PC-9 (cell line): ENCODE measurements at regions not wholly inside any gene's neighbourhood (a gene's known extent, or its start where the extent isn't known, plus 50 kb on each side); places are given as distances from the start of the nearest gene placed in this dataset.

ENCODE experiments used
- BruUV-seq: library from RNA; stranded (reverse); fragments of 400-500 nt; replicated peaks from 2 replicates; lab custom pipeline; 2021; lab: Mats Ljungman, UMichigan
- CTCF ChIA-PET: fragments of 300-600 bp; sonication (Branson Sonifier 250); formaldehyde crosslinking; loops from one replicate; lab custom pipeline; 2022; ENCODE audit warnings: antibody characterized with exemption; lab: Charles Lee
- POLR2A ChIA-PET: fragments of 300-600 bp; sonication (Branson Sonifier 250); formaldehyde crosslinking; loops from one replicate; lab custom pipeline; 2022; ENCODE audit warnings: antibody characterized with exemption; ENCODE audit not compliant: unreplicated experiment; lab: Charles Lee
- DNase-seq, 2 experiments: peaks; one replicate each; pipeline versions ENCODE4 v3.0.0 to v3.0.0-alpha.2; 2015 to 2022; ENCODE audit warnings: mixed read lengths in 1 of 2
- H2AFZ ChIP-seq: fragments of 200-600 bp; sonication (generic); 2 replicates; pipeline ENCODE4 v1.8.1; 2017; ENCODE audit warnings: antibody characterized with exemption
- H3F3A ChIP-seq: fragments of 200-600 bp; sonication (generic); 2 replicates; pipeline ENCODE4 v1.8.1; 2017; ENCODE audit warnings: antibody characterized with exemption, mild to moderate bottlenecking, low read depth; ENCODE audit not compliant: insufficient read depth
- H3K27ac ChIP-seq: fragments of 200-600 bp; sonication (generic); 2 replicates; pipeline ENCODE4 v1.6.1; 2016; ENCODE audit warnings: mixed run types
- H3K27me3 ChIP-seq: fragments of 200-600 bp; sonication (generic); 2 replicates; pipeline ENCODE4 v1.6.1; 2016; ENCODE audit warnings: low read depth, mixed run types; ENCODE audit not compliant: insufficient read depth
- H3K36me3 ChIP-seq: fragments of 200-600 bp; sonication (generic); 2 replicates; pipeline ENCODE4 v1.6.1; 2016; ENCODE audit warnings: low read depth, mixed run types
- H3K4me1 ChIP-seq: fragments of 200-600 bp; sonication (generic); replicated peaks from 2 replicates; pipeline ENCODE4 v1.6.1; 2016; ENCODE audit warnings: mixed run types; ENCODE audit not compliant: insufficient read depth
- H3K4me2 ChIP-seq: fragments of 200-600 bp; sonication (generic); 2 replicates; pipeline ENCODE4 v1.6.1; 2017; ENCODE audit warnings: mixed run types
- H3K4me3 ChIP-seq: fragments of 200-600 bp; sonication (generic); 2 replicates; pipeline ENCODE4 v1.6.1; 2016; ENCODE audit warnings: mixed run types
- H3K79me2 ChIP-seq: fragments of 200-600 bp; sonication (generic); 2 replicates; pipeline ENCODE4 v1.6.1; 2017; ENCODE audit warnings: low read depth, mixed run types
- H3K9me2 ChIP-seq: fragments of 200-600 bp; sonication (generic); 2 replicates; pipeline ENCODE4 v1.8.1; 2017; ENCODE audit warnings: mild to moderate bottlenecking; ENCODE audit not compliant: insufficient read depth
- H3K9me3 ChIP-seq: fragments of 200-600 bp; sonication (generic); 2 replicates; pipeline ENCODE4 v1.8.1; 2016; ENCODE audit warnings: low read depth; ENCODE audit not compliant: insufficient read depth
- H4K20me1 ChIP-seq: fragments of 200-600 bp; sonication (generic); 2 replicates; pipeline ENCODE4 v1.8.1; 2017; ENCODE audit not compliant: insufficient read depth
- EZH2 ChIP-seq: fragments of 200-600 bp; sonication (generic); IDR thresholded peaks from 2 replicates; pipeline ENCODE4 v1.8.0; 2017; ENCODE audit warnings: antibody characterized with exemption, low read depth
- intact Hi-C: fragments of 100-400 bp; cut with micrococcal nuclease; formaldehyde crosslinking; loops from one replicate; pipeline ENCODE4 v1.10.0; 2022; ENCODE audit not compliant: unreplicated experiment
- TF ChIP-seq, protein P1 (sequence below): fragments of 200-600 bp; sonication (generic); conservative IDR thresholded peaks from 2 replicates; pipeline ENCODE4 v1.6.1; 2017; ENCODE audit warnings: mixed run types, antibody characterized with exemption, mild to moderate bottlenecking, moderate library complexity

DNA sequence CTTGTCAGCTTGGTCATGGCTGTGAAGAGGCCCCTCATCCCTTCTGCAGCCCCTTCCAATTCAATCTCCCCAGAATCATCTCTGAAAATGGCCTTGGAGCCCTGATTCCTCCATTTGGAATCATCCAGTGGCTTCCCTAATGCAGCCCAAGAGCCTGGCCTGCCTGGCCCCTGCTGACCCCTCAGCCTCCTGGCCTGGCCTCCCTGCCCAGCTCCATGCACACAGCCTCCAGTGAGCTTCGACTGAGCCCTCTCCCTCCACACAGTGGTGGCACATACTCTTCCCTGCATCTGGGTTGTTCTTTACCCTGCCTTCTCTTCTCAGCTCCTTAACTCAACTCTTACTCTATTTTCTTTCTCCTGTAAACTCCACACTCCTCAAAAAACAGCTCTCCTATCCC, 120.9 kb downstream of the ANKRD60 start:
- Histone ChIP-seq H4K20me1 (no peaks in the 10 kb centered on the region), H3K27me3 (no peaks in the 10 kb centered on the region), H3F3A (peaks cover 39% of the 10 kb centered on the region), H3K36me3 (no peaks in the 10 kb centered on the region), H3K79me2 (no peaks in the 10 kb centered on the region), H2AFZ (no peak overlapping the region), H3K9me2 (no peaks in the 10 kb centered on the region), H3K4me1 (peaks cover 55% of the 10 kb centered on the region), H3K27ac (no peak overlapping the region), H3K9me3 (peaks cover 10% of the 10 kb centered on the region), H3K4me3 (no peak overlapping the region), H3K4me2 (no peak overlapping the region)
- TF ChIP-seq EZH2, result no peak
- TF ChIP-seq, protein P1, sequence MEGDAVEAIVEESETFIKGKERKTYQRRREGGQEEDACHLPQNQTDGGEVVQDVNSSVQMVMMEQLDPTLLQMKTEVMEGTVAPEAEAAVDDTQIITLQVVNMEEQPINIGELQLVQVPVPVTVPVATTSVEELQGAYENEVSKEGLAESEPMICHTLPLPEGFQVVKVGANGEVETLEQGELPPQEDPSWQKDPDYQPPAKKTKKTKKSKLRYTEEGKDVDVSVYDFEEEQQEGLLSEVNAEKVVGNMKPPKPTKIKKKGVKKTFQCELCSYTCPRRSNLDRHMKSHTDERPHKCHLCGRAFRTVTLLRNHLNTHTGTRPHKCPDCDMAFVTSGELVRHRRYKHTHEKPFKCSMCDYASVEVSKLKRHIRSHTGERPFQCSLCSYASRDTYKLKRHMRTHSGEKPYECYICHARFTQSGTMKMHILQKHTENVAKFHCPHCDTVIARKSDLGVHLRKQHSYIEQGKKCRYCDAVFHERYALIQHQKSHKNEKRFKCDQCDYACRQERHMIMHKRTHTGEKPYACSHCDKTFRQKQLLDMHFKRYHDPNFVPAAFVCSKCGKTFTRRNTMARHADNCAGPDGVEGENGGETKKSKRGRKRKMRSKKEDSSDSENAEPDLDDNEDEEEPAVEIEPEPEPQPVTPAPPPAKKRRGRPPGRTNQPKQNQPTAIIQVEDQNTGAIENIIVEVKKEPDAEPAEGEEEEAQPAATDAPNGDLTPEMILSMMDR, result no peak
- BruUV-seq, result no TSS peak
- intact Hi-C loops, result no loop called here
- no peak for DNase-seq
- ChIA-PET POLR2A (interaction anchor here (0.6 kb wide), 2 partner anchors 33 to 400 kb away, joined by 3 to 8 read pairs; no protein-coding TSS in a partner anchor), CTCF (no interaction called here)

DNA sequence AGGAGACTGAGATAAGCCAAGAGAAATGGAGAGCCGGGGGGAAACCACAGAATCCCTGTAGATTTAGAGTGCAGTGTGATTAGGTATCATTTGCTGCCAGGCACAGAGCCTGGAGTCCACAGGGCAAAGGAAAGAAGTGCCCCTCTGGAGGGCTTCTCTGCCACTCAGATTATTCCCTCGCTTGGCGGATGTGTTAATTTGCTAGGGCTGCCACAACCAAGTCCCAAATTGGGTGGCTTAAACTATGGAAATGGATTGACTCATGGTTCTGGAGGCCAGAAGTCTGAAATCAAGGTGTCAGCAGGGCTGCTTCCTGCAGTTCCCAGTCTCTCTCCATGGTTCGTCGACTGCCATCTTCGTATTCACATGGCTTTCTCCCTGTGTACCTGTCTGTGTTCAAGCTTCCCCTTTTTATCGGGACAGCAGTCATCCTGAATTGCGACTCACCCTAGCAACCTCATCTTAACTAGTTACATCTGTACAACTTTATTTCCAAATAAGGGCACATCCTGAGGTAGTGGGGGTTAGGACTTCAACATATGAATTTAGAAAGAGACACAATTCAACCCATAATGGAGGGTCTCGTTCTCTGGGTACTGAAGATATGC, 122.2 kb downstream of the ANKRD60 start:
- Histone ChIP-seq H3K4me2 (no peak overlapping the region), H3K79me2 (no peaks in the 10 kb centered on the region), H3K9me2 (no peaks in the 10 kb centered on the region), H3K36me3 (no peaks in the 10 kb centered on the region), H3K9me3 (peaks cover 10% of the 10 kb centered on the region), H3K4me1 (peaks cover 51% of the 10 kb centered on the region), H3K4me3 (no peak overlapping the region), H3F3A (peaks cover 36% of the 10 kb centered on the region), H4K20me1 (no peaks in the 10 kb centered on the region), H3K27ac (no peak overlapping the region), H2AFZ (no peak overlapping the region), H3K27me3 (no peaks in the 10 kb centered on the region)
- POLR2A ChIA-PET, result no interaction called here
- CTCF ChIA-PET, result no interaction called here
- no peak for TF ChIP-seq EZH2
- TF ChIP-seq, protein P1, result no peak
- no peak for DNase-seq
- intact Hi-C loops, result no loop called here
- BruUV-seq, result no TSS peak

DNA sequence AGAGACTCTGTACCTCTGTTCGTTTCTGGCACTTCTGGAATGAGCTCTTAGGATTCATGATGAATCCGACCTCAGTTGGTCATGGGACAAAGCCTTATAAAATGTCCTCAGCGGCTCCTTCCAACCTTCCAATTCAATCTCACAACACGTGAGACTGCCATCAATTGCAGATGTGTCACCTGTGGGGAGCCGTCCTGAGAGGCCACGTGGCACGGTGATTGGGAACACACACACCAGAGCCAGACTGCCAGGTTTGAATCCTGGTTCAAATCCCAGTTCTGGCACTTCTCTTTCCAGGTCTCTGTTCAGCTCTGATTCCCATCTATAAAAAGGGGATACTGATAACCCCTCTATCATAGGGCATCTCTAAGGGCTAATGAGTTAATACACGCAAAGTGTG, 124.5 kb downstream of the ANKRD60 start:
- BruUV-seq, result no TSS peak
- POLR2A ChIA-PET, result interaction anchor here (0.6 to 0.7 kb wide), 2 partner anchors 398 to 406 kb away, joined by 5 read pairs; no protein-coding TSS in a partner anchor
- CTCF ChIA-PET, result no interaction called here
- Histone ChIP-seq H3K9me2 (no peaks in the 10 kb centered on the region), H3K27me3 (no peaks in the 10 kb centered on the region), H2AFZ (no peak overlapping the region), H3K4me2 (no peak overlapping the region), H3K27ac (no peak overlapping the region), H3K4me1 (peaks cover 30% of the 10 kb centered on the region), H3K36me3 (no peaks in the 10 kb centered on the region), H3K79me2 (no peaks in the 10 kb centered on the region), H3K9me3 (peaks cover 10% of the 10 kb centered on the region), H4K20me1 (no peaks in the 10 kb centered on the region), H3F3A (peaks cover 30% of the 10 kb centered on the region), H3K4me3 (no peak overlapping the region)
- intact Hi-C loops, result loop anchor here (2.0 kb wide), 3 partner anchors 75 to 411 kb away; no protein-coding TSS in a partner anchor
- no peak for DNase-seq
- TF ChIP-seq EZH2, result no peak
- TF ChIP-seq, protein P1, result no peak
